ENCODE measurements at regions not wholly inside any gene's neighbourhood (a gene's known extent, or its start where the extent isn't known, plus 50 kb on each side); places are given as distances from the start of the nearest gene placed in this dataset.
"Not testable (repeated sequence)": the region's sequence is repeated elsewhere in the genome, so short reads cannot be mapped to it uniquely, and the experiment has no call there.

DNA sequence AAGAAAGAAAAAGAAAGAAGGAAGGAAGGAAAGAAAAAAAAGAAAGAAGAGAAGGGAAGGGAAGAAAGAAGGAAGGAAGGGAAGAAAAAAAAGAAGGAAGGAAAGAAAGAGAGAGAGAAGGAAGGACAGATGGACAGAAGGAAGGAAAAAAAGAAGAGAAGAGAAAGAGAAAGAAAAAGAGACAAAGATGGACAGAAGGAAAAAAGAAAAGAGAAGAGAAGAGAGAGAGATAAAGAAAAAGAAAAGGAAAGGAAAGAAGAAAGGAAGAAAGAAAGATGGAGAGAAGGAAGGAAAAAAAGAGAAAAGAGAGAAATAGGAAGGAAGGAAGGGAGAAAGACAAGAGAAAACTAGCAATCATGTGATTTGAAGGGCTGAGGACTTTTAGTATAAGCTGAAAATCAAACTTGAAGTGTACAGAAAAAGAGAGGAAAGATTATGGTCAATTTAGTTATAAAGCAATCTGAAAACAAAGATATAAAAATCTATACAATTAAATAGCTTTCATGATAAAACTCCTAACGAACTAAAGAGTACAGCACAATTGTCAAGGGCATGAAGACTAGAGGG is 115.3 kb downstream of the LTN1 start:
- no peak for DNase-seq (ENCODE audit: low read depth in 2 of 2)

GRCh38 chr21:28875078-28875477 is 117.6 kb downstream of the LTN1 start:
- DNase-seq (ENCODE audit: low read depth in 2 of 2): no peak

- no peak for DNase-seq (ENCODE audit: low read depth in 2 of 2)
These were observed 120.5 kb downstream of the LTN1 start for GRCh38 chr21:28872218-28872617.

DNA sequence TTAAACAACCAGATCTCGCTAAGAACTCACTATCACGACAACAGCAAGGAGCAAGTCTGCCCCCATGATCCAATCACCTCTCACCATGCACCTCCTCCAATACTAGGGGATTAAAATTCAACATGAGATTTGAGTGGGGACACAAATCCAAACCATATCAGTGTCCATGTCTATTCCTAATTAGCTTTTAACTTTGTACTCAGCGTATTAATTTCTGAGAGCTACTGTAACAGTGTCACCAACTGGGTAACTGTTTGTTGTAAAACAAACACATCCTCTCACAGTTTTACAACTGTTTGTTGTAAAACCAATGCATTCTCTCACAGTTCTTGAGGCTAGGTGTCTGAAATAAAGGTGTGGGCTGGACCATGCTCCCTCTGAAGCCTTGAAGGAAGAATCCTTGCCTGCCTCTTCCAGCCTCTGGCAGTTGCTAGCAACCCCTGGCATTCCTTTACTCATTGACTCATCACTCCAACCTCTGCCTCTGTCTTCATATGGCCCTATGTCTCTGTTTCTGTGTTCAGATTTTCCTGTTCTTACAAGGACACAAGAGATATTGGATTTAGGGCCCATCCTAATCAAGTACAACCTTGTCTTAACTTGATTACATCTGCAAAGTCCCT is 121.2 kb downstream of the LTN1 start:
- no peak for DNase-seq (ENCODE audit: low read depth in 2 of 2)

- DNase-seq (ENCODE audit: low read depth in 2 of 2): no peak
These were observed 125.3 kb downstream of the LTN1 start for GRCh38 chr21:28867401-28867800.

- DNase-seq (ENCODE audit: low read depth in 2 of 2): no peak
These were observed 127.0 kb downstream of the LTN1 start for GRCh38 chr21:28865488-28866186.

GRCh38 chr21:28858424-28858823 is 134.3 kb downstream of the LTN1 start:
- DNase-seq (ENCODE audit: low read depth in 2 of 2): no peak

- no peak for DNase-seq (ENCODE audit: low read depth in 2 of 2)
These were observed 134.9 kb downstream of the LTN1 start for GRCh38 chr21:28857752-28858151.

GRCh38 chr21:28856588-28857250 is 136.0 kb downstream of the LTN1 start:
- DNase-seq (ENCODE audit: low read depth in 2 of 2): no peak

DNA sequence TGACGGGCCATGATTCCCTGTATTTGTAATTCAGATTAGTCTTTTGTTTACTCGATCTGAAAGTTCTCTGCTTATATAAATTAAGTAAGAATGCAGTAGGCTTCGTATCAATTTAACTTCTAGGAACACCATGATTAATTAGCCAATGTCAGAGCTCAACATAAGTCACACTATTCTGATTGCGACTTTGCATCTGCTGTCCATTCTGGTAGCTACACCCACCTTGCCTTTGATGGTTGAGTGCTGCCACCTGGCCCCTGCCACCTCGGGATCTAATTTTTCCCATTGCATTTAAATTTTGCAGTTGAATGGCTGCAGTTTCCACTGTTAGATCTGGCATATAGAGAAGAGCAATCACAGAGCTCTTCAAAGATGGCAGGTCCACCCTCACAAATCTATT is 140.0 kb downstream of the LTN1 start:
- DNase-seq (ENCODE audit: low read depth in 2 of 2): no peak

DNA sequence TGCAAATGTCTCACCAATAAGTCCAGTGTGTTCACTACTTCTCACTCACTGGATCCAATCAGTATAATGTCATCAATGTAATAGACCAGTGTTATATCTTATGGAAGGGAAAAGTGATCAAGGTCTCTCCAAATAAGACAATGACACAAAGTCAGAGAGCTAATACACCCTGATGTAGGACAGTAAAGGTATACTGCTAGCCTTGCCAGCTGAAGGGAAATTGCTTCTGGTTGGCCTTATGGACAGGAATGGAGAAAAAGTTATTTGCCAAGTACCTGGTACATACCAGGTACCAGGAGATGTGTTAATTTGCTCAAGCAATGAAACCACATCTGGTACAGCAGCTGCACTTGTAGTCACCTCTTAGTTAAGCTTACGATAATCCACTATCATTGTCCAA is 141.0 kb downstream of the LTN1 start:
- DNase-seq (ENCODE audit: low read depth in 2 of 2): no peak

GRCh38 chr21:28839237-28839636 is 153.4 kb downstream of the LTN1 start:
- not testable (repeated sequence) for DNase-seq (ENCODE audit: low read depth in 2 of 2)

DNA sequence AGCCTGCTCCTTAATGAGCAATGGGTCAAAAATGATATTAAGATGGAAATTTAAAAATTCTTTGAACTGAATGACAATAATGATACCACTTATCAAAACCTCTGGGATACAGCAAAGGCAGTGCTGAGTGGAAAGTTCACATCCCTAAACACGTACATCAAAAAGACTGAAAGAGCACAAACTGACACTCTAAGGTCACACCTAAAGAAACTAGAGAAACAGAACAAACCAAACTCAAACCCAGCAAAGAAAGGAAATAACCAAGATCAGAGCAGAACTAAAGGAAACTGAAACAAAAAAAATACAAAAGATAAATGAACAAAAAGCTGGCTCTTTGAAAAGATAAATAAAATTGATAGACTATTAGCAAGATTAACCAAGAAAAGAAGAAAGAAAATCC is 155.3 kb downstream of the LTN1 start:
- DNase-seq (ENCODE audit: low read depth in 2 of 2): not testable (repeated sequence)

DNA sequence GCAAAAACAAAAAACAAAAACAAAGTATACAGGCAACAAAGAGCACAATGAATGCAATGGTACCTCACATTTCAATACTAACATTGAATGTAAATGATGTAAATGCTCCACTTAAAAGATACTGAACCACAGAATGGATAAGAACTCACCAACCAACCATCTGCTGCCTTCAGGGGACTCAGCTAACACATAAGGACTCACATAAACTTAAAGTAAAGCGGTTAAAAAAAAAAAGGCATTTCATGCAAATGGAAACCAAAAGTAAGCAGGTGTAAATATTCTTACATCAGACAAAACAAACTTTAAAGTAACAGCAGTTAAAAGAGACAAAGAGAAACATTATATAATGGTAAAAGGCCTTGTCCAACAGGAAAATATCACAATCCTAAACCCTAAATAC is 156.1 kb downstream of the LTN1 start:
- not testable (repeated sequence) for DNase-seq (ENCODE audit: low read depth in 2 of 2)

- no peak for DNase-seq (ENCODE audit: low read depth in 2 of 2)
These were observed 158.1 kb downstream of the LTN1 start for GRCh38 chr21:28834335-28835238.

DNA sequence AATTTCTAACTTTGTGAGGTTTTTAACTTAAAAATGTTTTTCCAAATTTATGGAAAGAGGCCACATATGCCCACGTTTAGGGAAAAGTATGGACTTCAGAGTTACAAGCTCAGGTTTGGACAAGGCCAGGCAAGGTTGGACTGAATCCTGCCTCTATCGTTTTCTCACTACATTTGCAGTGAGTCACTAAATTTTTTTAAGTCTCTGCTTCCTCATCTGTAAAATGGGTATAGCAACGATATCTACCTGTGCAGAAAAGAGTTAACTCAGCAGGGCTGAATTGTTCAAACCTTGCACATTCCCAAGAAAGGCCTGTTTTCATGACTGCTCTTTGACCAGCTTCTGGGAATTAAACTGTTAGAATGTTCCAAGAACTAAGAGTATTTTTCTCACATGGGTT is 159.1 kb downstream of the LTN1 start:
- no peak for DNase-seq (ENCODE audit: low read depth in 2 of 2)

GRCh38 chr21:28833182-28833581 is 159.5 kb downstream of the LTN1 start:
- DNase-seq (ENCODE audit: low read depth in 2 of 2): no peak

DNA sequence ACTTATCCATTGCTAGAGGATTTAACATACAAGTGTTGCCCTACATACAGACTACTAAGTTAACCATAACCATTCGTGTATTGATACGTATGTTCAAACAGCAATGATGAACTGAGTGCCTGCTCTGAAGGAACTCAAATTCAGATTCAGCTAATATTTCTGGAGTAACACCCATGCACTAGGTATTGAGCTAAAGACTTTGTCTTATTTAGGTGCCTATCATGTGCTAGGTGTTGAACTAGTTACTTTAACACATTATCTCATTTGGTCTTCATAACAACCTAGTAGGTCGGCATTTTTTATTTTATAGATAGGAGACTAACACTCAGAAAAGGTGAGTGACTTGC is 160.0 kb downstream of the LTN1 start:
- no peak for DNase-seq (ENCODE audit: low read depth in 2 of 2)

DNA sequence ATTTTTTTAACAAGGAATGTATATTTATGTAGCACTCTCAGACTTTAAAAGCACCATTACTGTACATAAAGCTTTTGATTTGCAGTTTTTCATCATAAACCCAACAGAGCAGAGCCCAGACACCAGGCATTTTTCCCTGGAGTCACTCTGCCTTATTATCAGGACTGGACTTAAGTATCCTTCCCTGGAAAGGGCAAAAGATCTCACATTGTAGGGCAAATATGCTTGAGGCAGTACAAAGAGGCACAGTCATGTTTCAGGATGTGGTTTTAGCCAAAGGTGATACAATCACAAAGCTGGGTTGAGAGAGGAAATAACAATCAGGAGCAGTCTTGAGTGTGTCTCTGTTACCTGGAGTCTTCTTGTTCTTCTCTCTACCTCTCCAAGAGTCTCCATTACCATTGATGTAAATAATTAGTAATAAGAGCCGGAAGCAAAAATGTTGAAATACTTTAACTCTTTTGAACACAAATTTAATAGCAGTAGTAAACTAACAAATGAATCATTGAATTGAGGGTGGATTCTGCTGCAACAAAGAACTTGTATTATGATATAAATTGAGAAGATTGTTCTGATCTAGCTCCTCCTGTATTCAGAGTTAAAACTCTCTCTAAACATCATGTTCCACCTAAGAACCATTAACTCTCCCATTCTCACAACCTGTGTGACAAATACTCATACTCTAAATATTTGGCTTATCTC is 160.5 kb downstream of the LTN1 start:
- peak in 1 of 2 donors; percentile 24 for DNase-seq (ENCODE audit: low read depth in 2 of 2)

DNA sequence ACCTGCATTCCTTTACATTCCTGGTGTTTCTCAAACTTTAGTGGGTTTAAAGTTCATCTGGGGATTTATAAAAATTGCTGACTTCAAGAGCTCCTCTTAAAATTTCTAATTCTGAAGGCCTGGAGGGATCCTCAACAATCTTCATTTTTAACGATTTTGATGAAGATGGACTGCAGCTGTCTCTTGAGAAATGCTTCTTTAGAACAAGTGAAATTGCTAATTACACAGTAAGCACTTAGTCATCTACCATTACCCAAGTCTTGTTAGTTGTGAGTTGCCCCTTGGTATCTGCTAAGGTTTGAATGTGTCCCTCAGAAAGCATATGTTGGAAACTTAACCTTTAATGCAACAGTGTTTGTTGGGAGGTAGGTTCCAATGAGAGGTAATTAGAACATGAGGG is 163.7 kb downstream of the LTN1 start:
- no peak for DNase-seq (ENCODE audit: low read depth in 2 of 2)

- no peak for DNase-seq (ENCODE audit: low read depth in 2 of 2)
These were observed 164.7 kb downstream of the LTN1 start for GRCh38 chr21:28828021-28828420.

Measured in lung microvascular endothelial cell (primary cell).